Fibroblast of lung (primary cell): ENCODE measurements at regions not wholly inside any gene's neighbourhood (a gene's known extent, or its start where the extent isn't known, plus 50 kb on each side); places are given as distances from the start of the nearest gene placed in this dataset.

Experiments used
- EZH2 ChIP-seq: IDR thresholded peaks from 2 replicates; pipeline ENCODE4 v1.5.1; 2012; ENCODE audit warnings: low read length, control low read depth, mild to moderate bottlenecking; ENCODE audit errors: missing control alignments
- TF ChIP-seq, protein P1 (sequence below), 2 donors: IDR thresholded peaks in 1 of 2; conservative IDR thresholded peaks in 1 of 2; 1 replicate in 1 of 2; 2 replicates in 1 of 2; pipeline ENCODE4 v1.5.1; 2011 to 2012; ENCODE audit warnings: low read length in 2 of 2, control low read depth in 1 of 2, inconsistent platforms in 1 of 2, low read depth in 1 of 2, mild to moderate bottlenecking in 1 of 2

DNA sequence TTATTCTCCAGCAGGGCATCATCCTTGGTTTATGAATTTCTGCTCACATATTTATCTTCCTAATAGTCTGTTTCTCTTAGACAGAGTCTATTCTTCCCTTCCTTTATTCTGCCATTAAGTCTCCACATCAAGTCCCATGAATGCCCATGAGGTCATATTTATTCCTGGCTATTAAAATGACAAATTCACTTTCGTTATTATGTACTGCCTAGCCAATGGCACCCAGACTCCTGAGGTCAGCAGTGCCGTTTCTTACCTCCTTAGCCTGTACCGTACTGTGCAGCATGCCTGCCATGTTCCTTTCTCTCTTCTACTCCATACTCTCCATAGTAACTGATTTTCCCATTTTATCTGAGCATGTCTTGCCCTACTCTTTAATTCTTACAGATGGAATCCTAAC lies 82.3 kb upstream of the SPTBN1 start:
- TF ChIP-seq, protein P1, sequence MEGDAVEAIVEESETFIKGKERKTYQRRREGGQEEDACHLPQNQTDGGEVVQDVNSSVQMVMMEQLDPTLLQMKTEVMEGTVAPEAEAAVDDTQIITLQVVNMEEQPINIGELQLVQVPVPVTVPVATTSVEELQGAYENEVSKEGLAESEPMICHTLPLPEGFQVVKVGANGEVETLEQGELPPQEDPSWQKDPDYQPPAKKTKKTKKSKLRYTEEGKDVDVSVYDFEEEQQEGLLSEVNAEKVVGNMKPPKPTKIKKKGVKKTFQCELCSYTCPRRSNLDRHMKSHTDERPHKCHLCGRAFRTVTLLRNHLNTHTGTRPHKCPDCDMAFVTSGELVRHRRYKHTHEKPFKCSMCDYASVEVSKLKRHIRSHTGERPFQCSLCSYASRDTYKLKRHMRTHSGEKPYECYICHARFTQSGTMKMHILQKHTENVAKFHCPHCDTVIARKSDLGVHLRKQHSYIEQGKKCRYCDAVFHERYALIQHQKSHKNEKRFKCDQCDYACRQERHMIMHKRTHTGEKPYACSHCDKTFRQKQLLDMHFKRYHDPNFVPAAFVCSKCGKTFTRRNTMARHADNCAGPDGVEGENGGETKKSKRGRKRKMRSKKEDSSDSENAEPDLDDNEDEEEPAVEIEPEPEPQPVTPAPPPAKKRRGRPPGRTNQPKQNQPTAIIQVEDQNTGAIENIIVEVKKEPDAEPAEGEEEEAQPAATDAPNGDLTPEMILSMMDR (conservative IDR thresholded peaks at IDR 0.05 in 1 of 2, IDR thresholded peaks at IDR 0.05 in 1 of 2; ENCODE audit: low read depth in 1 of 2, low read length in 2 of 2), result no peak
- no peak for TF ChIP-seq EZH2
